ENCODE measurements at regions not wholly inside any gene's neighbourhood (a gene's known extent, or its start where the extent isn't known, plus 50 kb on each side); places are given as distances from the start of the nearest gene placed in this dataset.

- TF ChIP-seq MAZ (IDR thresholded peaks at IDR 0.05; ENCODE audit: borderline replicate concordance, low read depth, low read length): no peak
- TF ChIP-seq, protein P1, sequence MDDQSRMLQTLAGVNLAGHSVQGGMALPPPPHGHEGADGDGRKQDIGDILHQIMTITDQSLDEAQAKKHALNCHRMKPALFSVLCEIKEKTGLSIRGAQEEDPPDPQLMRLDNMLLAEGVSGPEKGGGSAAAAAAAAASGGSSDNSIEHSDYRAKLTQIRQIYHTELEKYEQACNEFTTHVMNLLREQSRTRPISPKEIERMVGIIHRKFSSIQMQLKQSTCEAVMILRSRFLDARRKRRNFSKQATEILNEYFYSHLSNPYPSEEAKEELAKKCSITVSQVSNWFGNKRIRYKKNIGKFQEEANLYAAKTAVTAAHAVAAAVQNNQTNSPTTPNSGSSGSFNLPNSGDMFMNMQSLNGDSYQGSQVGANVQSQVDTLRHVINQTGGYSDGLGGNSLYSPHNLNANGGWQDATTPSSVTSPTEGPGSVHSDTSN (IDR thresholded peaks at IDR 0.05): no peak
- TF ChIP-seq RCOR1 (IDR thresholded peaks at IDR 0.05; ENCODE audit: low read depth, low read length): no peak
Observed at GRCh38 chr9:88936668-88937067, 54.6 kb upstream of the S1PR3 start (continued).

DNA sequence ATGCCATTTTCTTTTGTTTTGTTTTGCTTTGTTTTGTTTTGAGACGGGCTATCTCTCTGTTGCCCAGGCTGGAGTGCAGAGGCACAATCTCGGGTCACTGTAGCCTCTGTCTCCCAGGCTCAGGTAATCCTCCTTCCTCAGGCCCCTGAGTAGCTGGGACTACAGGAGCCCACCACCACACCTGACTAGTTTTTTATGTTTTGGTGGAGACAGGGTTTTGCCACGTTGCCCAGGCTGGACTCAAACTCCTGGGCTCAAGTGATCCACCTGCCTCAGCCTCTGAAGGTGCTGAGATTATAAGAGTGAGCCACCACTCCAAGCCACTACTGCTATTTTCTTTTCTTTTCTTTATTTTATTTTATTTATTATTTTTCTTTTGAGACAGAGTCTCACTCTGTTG is 54.0 kb upstream of the S1PR3 start:
- no peak for TF ChIP-seq HDAC2 (IDR thresholded peaks at IDR 0.05)
- no peak for TF ChIP-seq NFE2L2 (conservative IDR thresholded peaks at IDR 0.05; ENCODE audit: low read length)
- no peak for TF ChIP-seq E2F6 (IDR thresholded peaks at IDR 0.05; ENCODE audit: borderline replicate concordance, low read depth)
- TF ChIP-seq ZSCAN20 (CRISPR knock-in tag; IDR thresholded peaks at IDR 0.05): no peak
- no peak for TF ChIP-seq NR3C1 (IDR thresholded peaks at IDR 0.05)
- TF ChIP-seq FOSB (CRISPR knock-in tag; IDR thresholded peaks at IDR 0.05): no peak
- no peak for TF ChIP-seq USF2 (IDR thresholded peaks at IDR 0.05)

DNA sequence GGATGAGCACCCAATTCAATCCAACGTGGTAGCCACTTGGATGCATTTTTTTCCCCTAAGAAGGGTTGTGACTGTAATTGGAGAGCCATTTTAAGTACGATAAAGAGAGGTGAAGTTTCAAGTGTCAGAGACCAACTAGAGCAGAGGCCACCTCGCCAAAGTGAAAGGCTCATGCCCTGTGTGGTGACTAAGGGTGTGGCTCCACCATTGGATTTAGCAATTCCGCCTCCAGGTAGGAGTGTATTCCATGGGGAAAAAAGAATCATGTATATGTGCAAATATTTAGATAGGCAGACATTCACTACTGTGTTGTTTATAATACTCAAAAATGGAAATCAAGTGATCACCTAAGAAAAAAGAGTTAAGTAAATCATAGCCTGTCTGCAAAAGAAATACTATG is 53.1 kb upstream of the S1PR3 start:
- 48% methylated on average over 4 of the region's 4 CpGs for WGBS (ENCODE audit: missing lambda C conversion rate)
- Histone ChIP-seq H3K4me1 (no peaks in the 10 kb centered on the region), H3K27ac (no peak overlapping the region), H3K9me3 (no peaks in the 10 kb centered on the region), H3K4me3 (no peak overlapping the region), H3K4me2 (no peak overlapping the region)
- CTCF ChIA-PET: no interaction called here
- POLR2A ChIA-PET: no interaction called here
- no peak for FAIRE-seq
- no peak for ATAC-seq
- TF ChIP-seq HOXA7 (CRISPR knock-in tag; IDR thresholded peaks at IDR 0.05): no peak
- TF ChIP-seq ZFP36 (IDR thresholded peaks at IDR 0.05; ENCODE audit: borderline replicate concordance, partially characterized antibody): no peak
- TF ChIP-seq HOXB13 (CRISPR knock-in tag; IDR thresholded peaks at IDR 0.05; ENCODE audit: low read depth): no peak
- no peak for TF ChIP-seq CBX2 (IDR thresholded peaks at IDR 0.05; ENCODE audit: borderline replicate concordance, low read depth)
- TF ChIP-seq RARB (CRISPR knock-in tag; IDR thresholded peaks at IDR 0.05): no peak
- TF ChIP-seq JUN (IDR thresholded peaks at IDR 0.05): no peak
- TF ChIP-seq SREBF2 (IDR thresholded peaks at IDR 0.05): no peak
- TF ChIP-seq, protein P2, sequence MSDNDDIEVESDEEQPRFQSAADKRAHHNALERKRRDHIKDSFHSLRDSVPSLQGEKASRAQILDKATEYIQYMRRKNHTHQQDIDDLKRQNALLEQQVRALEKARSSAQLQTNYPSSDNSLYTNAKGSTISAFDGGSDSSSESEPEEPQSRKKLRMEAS (IDR thresholded peaks at IDR 0.05): no peak
- no peak for TF ChIP-seq E2F6 (IDR thresholded peaks at IDR 0.05; ENCODE audit: borderline replicate concordance, low read depth)
- no peak for TF ChIP-seq KDM1A (IDR thresholded peaks at IDR 0.05; ENCODE audit: low read depth)
- TF ChIP-seq POLR2A (IDR thresholded peaks at IDR 0.05; ENCODE audit: low read length): no peak
- TF ChIP-seq HES2 (IDR thresholded peaks at IDR 0.05): no peak
- TF ChIP-seq MAZ (IDR thresholded peaks at IDR 0.05; ENCODE audit: borderline replicate concordance, low read depth, low read length): no peak
- no peak for TF ChIP-seq CBX8 (IDR thresholded peaks at IDR 0.05)
- no peak for DNase-seq (ENCODE audit: low read depth in 1 of 2, low spot score in 1 of 2)

More for the DNA sequence above, 54.0 kb upstream of the S1PR3 start:
- Histone ChIP-seq H3K4me3 (no peak overlapping the region), H3K9me3 (no peaks in the 10 kb centered on the region), H3K27ac (no peak overlapping the region), H3K4me1 (no peaks in the 10 kb centered on the region), H3K4me2 (no peak overlapping the region)
- DNase-seq (ENCODE audit: low read depth in 1 of 2, low spot score in 1 of 2) (no peak), ATAC-seq (no peak), FAIRE-seq (no peak)
- POLR2A ChIA-PET: no interaction called here
- 58% methylated on average over 3 of the region's 3 CpGs for WGBS (ENCODE audit: missing lambda C conversion rate)
- CTCF ChIA-PET: no interaction called here

Small RNA genes lying in the stretch of these regions (small RNA-seq; reads per million reads assigned to genes)
- 0 to 0.78 (median 0.45) reads per million in 6 experiments for gene MIR4289
